ENCODE measurements at regions not wholly inside any gene's neighbourhood (a gene's known extent, or its start where the extent isn't known, plus 50 kb on each side); places are given as distances from the start of the nearest gene placed in this dataset.
"Not testable (repeated sequence)": the region's sequence is repeated elsewhere in the genome, so short reads cannot be mapped to it uniquely, and the experiment has no call there.

DNA sequence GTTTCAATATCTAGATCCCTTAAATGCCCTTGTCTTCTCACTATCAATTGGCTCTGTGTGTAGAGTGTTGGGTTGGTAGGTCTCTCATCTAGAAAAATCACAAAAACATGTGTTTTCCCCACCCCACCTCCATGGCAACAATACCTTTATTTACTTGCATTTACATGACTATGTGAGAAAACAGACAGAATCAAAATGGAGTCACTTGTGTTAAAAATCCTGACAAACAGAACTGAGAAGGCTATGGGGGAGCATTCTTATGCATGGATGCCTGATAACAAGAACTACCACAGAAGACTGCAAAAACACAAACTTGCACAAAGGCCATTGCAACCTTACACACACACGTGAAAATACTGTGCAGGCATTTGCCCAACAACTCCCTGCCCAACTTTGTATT is 1352.9 kb upstream of the CDH9 start:
- H3K27me3 ChIP-seq, result no peaks in the 10 kb centered on the region
- TF ChIP-seq, protein P1, sequence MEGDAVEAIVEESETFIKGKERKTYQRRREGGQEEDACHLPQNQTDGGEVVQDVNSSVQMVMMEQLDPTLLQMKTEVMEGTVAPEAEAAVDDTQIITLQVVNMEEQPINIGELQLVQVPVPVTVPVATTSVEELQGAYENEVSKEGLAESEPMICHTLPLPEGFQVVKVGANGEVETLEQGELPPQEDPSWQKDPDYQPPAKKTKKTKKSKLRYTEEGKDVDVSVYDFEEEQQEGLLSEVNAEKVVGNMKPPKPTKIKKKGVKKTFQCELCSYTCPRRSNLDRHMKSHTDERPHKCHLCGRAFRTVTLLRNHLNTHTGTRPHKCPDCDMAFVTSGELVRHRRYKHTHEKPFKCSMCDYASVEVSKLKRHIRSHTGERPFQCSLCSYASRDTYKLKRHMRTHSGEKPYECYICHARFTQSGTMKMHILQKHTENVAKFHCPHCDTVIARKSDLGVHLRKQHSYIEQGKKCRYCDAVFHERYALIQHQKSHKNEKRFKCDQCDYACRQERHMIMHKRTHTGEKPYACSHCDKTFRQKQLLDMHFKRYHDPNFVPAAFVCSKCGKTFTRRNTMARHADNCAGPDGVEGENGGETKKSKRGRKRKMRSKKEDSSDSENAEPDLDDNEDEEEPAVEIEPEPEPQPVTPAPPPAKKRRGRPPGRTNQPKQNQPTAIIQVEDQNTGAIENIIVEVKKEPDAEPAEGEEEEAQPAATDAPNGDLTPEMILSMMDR (IDR thresholded peaks at IDR 0.05), result no peak
- TF ChIP-seq POLR2AphosphoS5 (IDR thresholded peaks at IDR 0.05) (no peak), POLR2A (IDR thresholded peaks at IDR 0.05) (no peak)
- H3K4me3 ChIP-seq, result no peak overlapping the region
- H3K36me3 ChIP-seq, result no peaks in the 10 kb centered on the region
- DNase-seq (ENCODE audit: low spot score in 2 of 2), result no peak
- H3K4me1 ChIP-seq, result no peaks in the 10 kb centered on the region
- H3K27ac ChIP-seq, result no peak overlapping the region
- intact Hi-C loops (cut with DNase I; ENCODE audit: low total_unique reads), result no loop called here
- no peaks in the 10 kb centered on the region for H3K9me3 ChIP-seq

DNA sequence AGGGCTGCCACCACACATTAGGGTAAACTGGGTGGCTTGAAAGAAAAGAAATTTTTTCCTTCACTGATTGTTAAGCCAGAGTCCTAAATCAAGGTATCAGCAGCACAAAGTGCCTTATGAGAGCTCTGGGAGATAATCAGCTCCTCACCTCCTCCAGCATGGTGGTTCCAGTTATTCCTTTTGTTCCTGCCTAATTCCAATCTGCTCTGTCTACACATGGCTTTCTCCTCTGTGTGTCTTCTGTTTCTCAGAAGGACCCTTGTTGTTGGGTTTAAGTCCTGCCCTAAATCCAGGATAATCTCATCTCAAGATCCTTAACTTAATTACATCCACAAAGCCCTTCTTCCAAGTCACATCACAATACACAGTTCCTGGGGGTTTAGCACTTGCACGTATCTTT is 1352.0 kb upstream of the CDH9 start:
- Histone ChIP-seq H3K4me1 (no peaks in the 10 kb centered on the region), H3K27ac (no peak overlapping the region), H3K36me3 (no peaks in the 10 kb centered on the region), H3K9me3 (no peaks in the 10 kb centered on the region), H3K27me3 (no peaks in the 10 kb centered on the region), H3K4me3 (no peak overlapping the region)
- no peak for DNase-seq (ENCODE audit: low spot score in 2 of 2)
- TF ChIP-seq, protein P1 (IDR thresholded peaks at IDR 0.05), result no peak
- no peak for TF ChIP-seq POLR2AphosphoS5 (IDR thresholded peaks at IDR 0.05)
- TF ChIP-seq POLR2A (IDR thresholded peaks at IDR 0.05), result no peak
- intact Hi-C loops (cut with DNase I; ENCODE audit: low total_unique reads), result no loop called here

DNA sequence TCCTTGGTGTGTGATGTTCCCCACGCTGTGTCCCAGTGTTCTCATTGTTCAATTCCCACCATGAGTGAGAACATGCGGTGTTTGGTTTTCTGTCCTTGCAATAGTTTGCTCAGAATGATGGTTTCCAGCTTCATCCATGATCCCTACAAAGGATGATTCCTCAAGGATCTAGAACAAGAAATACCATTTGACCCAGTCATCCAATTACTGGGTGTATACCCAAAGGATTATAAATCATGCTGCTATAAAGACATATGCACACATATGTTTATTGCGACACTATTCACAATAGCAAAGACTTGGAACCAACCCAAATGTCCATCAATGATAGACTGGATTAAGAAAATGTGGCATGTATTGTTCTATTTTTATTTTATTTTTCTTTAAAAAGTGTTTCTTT is 1351.3 kb upstream of the CDH9 start:
- H3K27ac ChIP-seq; H3K9me3 ChIP-seq; H3K27me3 ChIP-seq; H3K4me1 ChIP-seq; intact Hi-C loops (cut with DNase I; ENCODE audit: low total_unique reads); H3K36me3 ChIP-seq; DNase-seq (ENCODE audit: low spot score in 2 of 2); H3K4me3 ChIP-seq: not testable (repeated sequence)

DNA sequence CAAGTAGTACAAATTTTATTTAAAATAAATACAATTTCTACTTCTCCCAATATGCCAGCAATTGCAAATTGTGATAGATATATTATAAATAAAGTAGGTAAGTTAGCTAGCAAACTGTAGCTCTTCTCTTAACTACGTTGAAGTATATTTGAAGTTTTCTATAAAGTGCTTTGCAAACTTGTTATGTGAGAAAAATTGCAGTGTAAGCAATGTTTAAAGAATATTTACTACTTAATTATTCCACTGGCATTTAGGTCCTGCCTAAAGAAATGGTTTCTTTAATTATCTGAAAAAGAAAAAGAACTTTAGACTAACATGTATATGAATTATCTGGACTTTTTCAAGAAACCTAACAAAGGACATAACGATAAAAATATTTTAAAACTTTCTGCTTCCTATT is 1350.0 kb upstream of the CDH9 start:
- no peaks in the 10 kb centered on the region for H3K4me1 ChIP-seq
- DNase-seq (ENCODE audit: low spot score in 2 of 2), result no peak
- H3K36me3 ChIP-seq, result no peaks in the 10 kb centered on the region
- H3K27me3 ChIP-seq, result no peaks in the 10 kb centered on the region
- no peaks in the 10 kb centered on the region for H3K9me3 ChIP-seq
- H3K4me3 ChIP-seq, result no peak overlapping the region
- intact Hi-C loops (cut with DNase I; ENCODE audit: low total_unique reads), result no loop called here
- no peak for TF ChIP-seq POLR2A (IDR thresholded peaks at IDR 0.05)
- TF ChIP-seq, protein P1 (IDR thresholded peaks at IDR 0.05), result no peak
- TF ChIP-seq POLR2AphosphoS5 (IDR thresholded peaks at IDR 0.05), result no peak
- no peak overlapping the region for H3K27ac ChIP-seq

DNA sequence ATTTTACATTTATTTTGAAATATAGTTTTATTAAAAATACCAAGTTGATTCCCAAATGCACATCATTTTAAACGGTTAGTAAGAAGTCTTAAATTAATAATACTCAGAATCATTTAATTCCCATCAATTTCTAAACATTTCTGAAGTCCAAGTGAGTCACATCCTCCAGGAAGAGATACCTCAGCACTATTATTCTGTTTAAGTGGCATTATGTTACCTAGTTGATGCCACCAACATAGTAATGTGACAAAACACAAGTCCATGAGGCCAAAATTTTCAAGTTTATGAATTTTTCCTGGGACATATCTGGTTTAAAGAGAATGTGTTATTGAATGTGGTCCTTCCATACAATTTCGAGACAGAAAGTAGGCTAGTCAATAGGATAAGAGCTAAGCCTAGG is 1348.3 kb upstream of the CDH9 start:
- H3K9me3 ChIP-seq, result no peaks in the 10 kb centered on the region
- H3K4me3 ChIP-seq, result no peak overlapping the region
- no peaks in the 10 kb centered on the region for H3K4me1 ChIP-seq
- H3K36me3 ChIP-seq, result no peaks in the 10 kb centered on the region
- H3K27ac ChIP-seq, result no peak overlapping the region
- DNase-seq (ENCODE audit: low spot score in 2 of 2), result no peak
- TF ChIP-seq, protein P1 (IDR thresholded peaks at IDR 0.05), result no peak
- TF ChIP-seq POLR2AphosphoS5 (IDR thresholded peaks at IDR 0.05), result no peak
- intact Hi-C loops (cut with DNase I; ENCODE audit: low total_unique reads), result no loop called here
- H3K27me3 ChIP-seq, result no peaks in the 10 kb centered on the region

DNA sequence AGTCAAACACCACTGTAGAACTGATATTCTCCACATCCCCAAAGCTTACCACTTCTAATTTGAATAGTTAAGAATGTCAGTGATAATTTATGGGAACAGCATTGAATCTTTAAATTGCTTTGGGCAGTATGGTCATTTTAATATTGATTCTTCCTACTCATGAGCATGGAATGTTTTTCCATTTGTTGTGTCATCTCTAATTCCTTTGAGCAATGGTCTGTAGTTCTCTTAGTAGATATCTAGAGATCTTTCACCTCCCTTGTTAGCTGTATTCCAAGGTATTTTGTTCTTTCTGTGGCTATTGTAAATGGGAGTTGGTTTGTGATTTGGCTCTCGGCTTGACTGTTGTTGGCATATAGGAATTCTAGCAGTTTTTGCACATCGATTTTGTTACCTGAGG is 1341.8 kb upstream of the CDH9 start:
- no peak for DNase-seq (ENCODE audit: low spot score in 2 of 2)
- Histone ChIP-seq H3K4me1 (no peaks in the 10 kb centered on the region), H3K27ac (no peak overlapping the region), H3K36me3 (no peaks in the 10 kb centered on the region), H3K4me3 (no peak overlapping the region), H3K9me3 (no peaks in the 10 kb centered on the region), H3K27me3 (no peaks in the 10 kb centered on the region)
- intact Hi-C loops (cut with DNase I; ENCODE audit: low total_unique reads), result no loop called here
- TF ChIP-seq POLR2A (IDR thresholded peaks at IDR 0.05) (no peak), POLR2AphosphoS5 (IDR thresholded peaks at IDR 0.05) (no peak)
- TF ChIP-seq, protein P1 (IDR thresholded peaks at IDR 0.05), result no peak
